H9 (cell line): ENCODE measurements at regions not wholly inside any gene's neighbourhood (a gene's known extent, or its start where the extent isn't known, plus 50 kb on each side); places are given as distances from the start of the nearest gene placed in this dataset.

ENCODE experiments used
- DNase-seq: peaks from one replicate; pipeline ENCODE4 v3.0.0-alpha.2; 2017
- H2AFZ ChIP-seq: one replicate; pipeline ENCODE4 v1.6.1; 2013; ENCODE audit warnings: mild to moderate bottlenecking, low read length, control low read depth, moderate library complexity
- H2AK5ac ChIP-seq: 2 replicates; pipeline ENCODE4 v1.6.1; 2013; ENCODE audit warnings: low read length, control low read depth, mixed read lengths; ENCODE audit not compliant: insufficient read length
- H2BK120ac ChIP-seq: one replicate; pipeline ENCODE4 v1.6.1; 2013; ENCODE audit warnings: low read depth, mild to moderate bottlenecking, low read length, control low read depth, inconsistent platforms; ENCODE audit not compliant: poor library complexity, severe bottlenecking
- H2BK12ac ChIP-seq: 2 replicates; pipeline ENCODE4 v1.6.1; 2013; ENCODE audit warnings: low read length, control low read depth, mixed read lengths, low read depth; ENCODE audit not compliant: insufficient read length
- H2BK15ac ChIP-seq: 2 replicates; pipeline ENCODE4 v1.6.1; 2013; ENCODE audit warnings: low read depth, low read length, control low read depth
- H2BK20ac ChIP-seq: one replicate; pipeline ENCODE4 v1.6.1; 2013; ENCODE audit warnings: low read depth, mild to moderate bottlenecking, low read length, control low read depth, inconsistent platforms; ENCODE audit not compliant: poor library complexity, severe bottlenecking
- H2BK5ac ChIP-seq: 2 replicates; pipeline ENCODE4 v1.6.1; 2013; ENCODE audit warnings: low read length, control low read depth, mixed read lengths; ENCODE audit not compliant: insufficient read length
- H3K14ac ChIP-seq: 2 replicates; pipeline ENCODE4 v1.6.1; 2013; ENCODE audit warnings: low read length, control low read depth; ENCODE audit not compliant: insufficient read depth
- H3K18ac ChIP-seq: 2 replicates; pipeline ENCODE4 v1.6.1; 2013; ENCODE audit warnings: low read depth, mild to moderate bottlenecking, mixed read lengths, low read length, control low read depth; ENCODE audit not compliant: insufficient read length
- H3K23ac ChIP-seq: 2 replicates; pipeline ENCODE4 v1.6.1; 2013; ENCODE audit warnings: low read length, control low read depth, mixed read lengths, low read depth; ENCODE audit not compliant: insufficient read length
- H3K23me2 ChIP-seq: 2 replicates; pipeline ENCODE4 v1.6.1; 2013; ENCODE audit warnings: low read depth, mild to moderate bottlenecking, mixed read lengths, low read length, control low read depth; ENCODE audit not compliant: insufficient read length, poor library complexity, severe bottlenecking
- H3K27ac ChIP-seq: 2 replicates; pipeline ENCODE4 v1.5.1; 2013; ENCODE audit warnings: low read length, control low read depth, mixed read lengths, low read depth; ENCODE audit not compliant: insufficient read length
- H3K27me3 ChIP-seq: 2 replicates; pipeline ENCODE4 v1.6.1; 2013; ENCODE audit warnings: low read length, control low read depth, inconsistent platforms; ENCODE audit not compliant: insufficient read depth
- H3K4ac ChIP-seq: 2 replicates; pipeline ENCODE4 v1.6.1; 2013; ENCODE audit warnings: low read depth, mild to moderate bottlenecking, control low read depth, inconsistent platforms, low read length, moderate library complexity
- H3K4me1 ChIP-seq: 2 replicates; pipeline ENCODE4 v1.6.1; 2013; ENCODE audit warnings: low read length, control low read depth, inconsistent platforms; ENCODE audit not compliant: insufficient read depth
- H3K4me2 ChIP-seq: 2 replicates; pipeline ENCODE4 v1.6.1; 2013; ENCODE audit warnings: low read length, control low read depth, mixed read lengths; ENCODE audit not compliant: insufficient read length, insufficient read depth
- H3K56ac ChIP-seq: 2 replicates; pipeline ENCODE4 v1.6.1; 2013; ENCODE audit warnings: low read depth, mild to moderate bottlenecking, mixed read lengths, low read length, control low read depth; ENCODE audit not compliant: insufficient read length
- H3K79me1 ChIP-seq: 2 replicates; pipeline ENCODE4 v1.6.1; 2013; ENCODE audit warnings: low read depth, mild to moderate bottlenecking, moderate library complexity, low read length, control low read depth, inconsistent platforms; ENCODE audit not compliant: insufficient read depth, poor library complexity, severe bottlenecking
- H3K79me2 ChIP-seq: 2 replicates; pipeline ENCODE4 v1.6.1; 2013; ENCODE audit warnings: low read length, control low read depth, inconsistent platforms; ENCODE audit not compliant: insufficient read depth
- H3K9ac ChIP-seq: 2 replicates; pipeline ENCODE4 v1.6.1; 2013; ENCODE audit warnings: low read length, control low read depth, mixed read lengths; ENCODE audit not compliant: insufficient read length; ENCODE audit errors: extremely low read depth
- H3K9me3 ChIP-seq: one replicate; pipeline ENCODE4 v1.6.1; 2013; ENCODE audit warnings: low read depth, low read length, inconsistent platforms; ENCODE audit not compliant: control insufficient read depth
- H3T11ph ChIP-seq: one replicate; pipeline ENCODE4 v1.6.1; 2013; ENCODE audit warnings: mild to moderate bottlenecking, low read length, control low read depth, inconsistent platforms
- H4K20me1 ChIP-seq: one replicate; pipeline ENCODE4 v1.6.1; 2013; ENCODE audit not compliant: control insufficient read depth, insufficient read length, insufficient read depth
- H4K5ac ChIP-seq: 2 replicates; pipeline ENCODE4 v1.6.1; 2013; ENCODE audit warnings: low read depth, mild to moderate bottlenecking, mixed read lengths, low read length, control low read depth; ENCODE audit not compliant: insufficient read length
- H4K8ac ChIP-seq: replicated peaks from 2 replicates; pipeline ENCODE4 v1.6.1; 2013; ENCODE audit warnings: low read length, control low read depth, mixed read lengths, low read depth; ENCODE audit not compliant: insufficient read length
- H4K91ac ChIP-seq: 2 replicates; pipeline ENCODE4 v1.6.1; 2013; ENCODE audit warnings: low read depth, mild to moderate bottlenecking, moderate library complexity, mixed read lengths, low read length, control low read depth; ENCODE audit not compliant: insufficient read length
- H3K27ac Mint-ChIP-seq, 3 experiments: 2 replicates in 2 of 3; 3 replicates in 1 of 3; pipeline ENCODE4 v1.8.0; 2020 to 2021; ENCODE audit warnings: mixed read lengths in 3 of 3, mild to moderate bottlenecking in 1 of 3, moderate library complexity in 1 of 3
- H3K27me3 Mint-ChIP-seq: 2 replicates; pipeline ENCODE4 v1.8.0; 2021; ENCODE audit warnings: low read depth, mild to moderate bottlenecking, moderate library complexity, mixed read lengths
- H3K36me3 Mint-ChIP-seq, 3 experiments: 2 replicates in 2 of 3; 3 replicates in 1 of 3; pipeline ENCODE4 v1.8.0; 2020 to 2021; ENCODE audit warnings: low read depth in 3 of 3, mixed read lengths in 3 of 3; ENCODE audit not compliant: insufficient read depth in 1 of 3
- H3K4me1 Mint-ChIP-seq, 2 experiments: 2 replicates each; pipeline ENCODE4 v1.8.0; 2020; ENCODE audit warnings: mixed read lengths in 2 of 2
- H3K4me3 Mint-ChIP-seq, 2 experiments: 2 replicates in 1 of 2; 3 replicates in 1 of 2; pipeline ENCODE4 v1.8.0; 2020 to 2021; ENCODE audit warnings: mild to moderate bottlenecking in 2 of 2, mixed read lengths in 2 of 2, moderate library complexity in 1 of 2
- H3K9me3 Mint-ChIP-seq, 2 experiments: 2 replicates in 1 of 2; 3 replicates in 1 of 2; pipeline ENCODE4 v1.8.0; 2020; ENCODE audit warnings: mild to moderate bottlenecking in 2 of 2, mixed read lengths in 2 of 2, moderate library complexity in 1 of 2
- TF ChIP-seq, protein P1 (sequence below): fragments of 200-600 bp; sonication (generic); conservative IDR thresholded peaks from 3 replicates; pipeline ENCODE4 v1.8.0; 2021; ENCODE audit warnings: antibody characterized with exemption, mild to moderate bottlenecking

DNA sequence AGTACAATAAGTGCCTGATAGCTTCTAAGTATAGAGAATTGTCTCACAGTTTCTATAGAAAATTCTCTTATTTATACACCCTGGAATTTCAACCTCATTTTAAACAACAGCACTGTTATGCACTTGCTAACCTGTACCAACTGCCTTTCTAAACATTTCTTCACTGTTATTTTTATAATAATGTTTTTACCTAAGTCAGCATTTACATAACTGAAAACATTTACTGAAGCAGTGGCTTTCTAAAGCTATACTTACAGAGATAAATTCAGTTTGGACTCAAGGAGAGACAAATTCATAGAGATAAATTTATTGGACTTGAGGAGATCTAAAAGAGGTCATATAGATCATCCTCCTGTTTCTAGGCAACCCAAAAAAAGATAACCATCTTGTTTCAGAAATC lies 686.6 kb upstream of the FAT3 start:
- no peak overlapping the region for H2BK20ac ChIP-seq
- no peak overlapping the region for H3K27ac ChIP-seq
- H3K79me2 ChIP-seq, result no peaks in the 10 kb centered on the region
- H4K91ac ChIP-seq, result no peak overlapping the region
- Mint-ChIP-seq H3K36me3 (peaks cover 5 to 14% (median 10%) of the 10 kb centered on the region in 3 experiments; a peak in 6 of 7 replicates), H3K4me1 (peaks cover 5 to 6% of the 10 kb centered on the region in 2 experiments; a peak in 3 of 4 replicates), H3K9me3 (peaks cover 11 to 17% of the 10 kb centered on the region in 2 experiments; a peak in 4 of 5 replicates), H3K4me3 (no peak overlapping the region), H3K27me3 (no peaks in the 10 kb centered on the region), H3K27ac (no peak overlapping the region)
- no peak overlapping the region for H2BK15ac ChIP-seq
- H4K20me1 ChIP-seq, result no peaks in the 10 kb centered on the region
- H3K23ac ChIP-seq, result no peak overlapping the region
- no peaks in the 10 kb centered on the region for H3K79me1 ChIP-seq
- H2BK12ac ChIP-seq, result no peak overlapping the region
- H2AK5ac ChIP-seq, result no peak overlapping the region
- H4K5ac ChIP-seq, result no peak overlapping the region
- H3K23me2 ChIP-seq, result no peaks in the 10 kb centered on the region
- no peak overlapping the region for H3K14ac ChIP-seq
- H3K9ac ChIP-seq, result no peak overlapping the region
- H2AFZ ChIP-seq, result no peak overlapping the region
- H4K8ac ChIP-seq, result no peak overlapping the region
- H3K56ac ChIP-seq, result no peak overlapping the region
- H3K4ac ChIP-seq, result no peak overlapping the region
- no peaks in the 10 kb centered on the region for H3K9me3 ChIP-seq
- TF ChIP-seq, protein P1, sequence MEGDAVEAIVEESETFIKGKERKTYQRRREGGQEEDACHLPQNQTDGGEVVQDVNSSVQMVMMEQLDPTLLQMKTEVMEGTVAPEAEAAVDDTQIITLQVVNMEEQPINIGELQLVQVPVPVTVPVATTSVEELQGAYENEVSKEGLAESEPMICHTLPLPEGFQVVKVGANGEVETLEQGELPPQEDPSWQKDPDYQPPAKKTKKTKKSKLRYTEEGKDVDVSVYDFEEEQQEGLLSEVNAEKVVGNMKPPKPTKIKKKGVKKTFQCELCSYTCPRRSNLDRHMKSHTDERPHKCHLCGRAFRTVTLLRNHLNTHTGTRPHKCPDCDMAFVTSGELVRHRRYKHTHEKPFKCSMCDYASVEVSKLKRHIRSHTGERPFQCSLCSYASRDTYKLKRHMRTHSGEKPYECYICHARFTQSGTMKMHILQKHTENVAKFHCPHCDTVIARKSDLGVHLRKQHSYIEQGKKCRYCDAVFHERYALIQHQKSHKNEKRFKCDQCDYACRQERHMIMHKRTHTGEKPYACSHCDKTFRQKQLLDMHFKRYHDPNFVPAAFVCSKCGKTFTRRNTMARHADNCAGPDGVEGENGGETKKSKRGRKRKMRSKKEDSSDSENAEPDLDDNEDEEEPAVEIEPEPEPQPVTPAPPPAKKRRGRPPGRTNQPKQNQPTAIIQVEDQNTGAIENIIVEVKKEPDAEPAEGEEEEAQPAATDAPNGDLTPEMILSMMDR, result no peak
- no peak overlapping the region for H3K18ac ChIP-seq
- no peaks in the 10 kb centered on the region for H3K4me1 ChIP-seq
- no peaks in the 10 kb centered on the region for H3K27me3 ChIP-seq
- H2BK5ac ChIP-seq, result no peak overlapping the region
- no peak overlapping the region for H3K4me2 ChIP-seq
- H3T11ph ChIP-seq, result no peak overlapping the region
- DNase-seq, result no peak
- no peak overlapping the region for H2BK120ac ChIP-seq
